ENCODE measurements at regions not wholly inside any gene's neighbourhood (a gene's known extent, or its start where the extent isn't known, plus 50 kb on each side); places are given as distances from the start of the nearest gene placed in this dataset.

DNA sequence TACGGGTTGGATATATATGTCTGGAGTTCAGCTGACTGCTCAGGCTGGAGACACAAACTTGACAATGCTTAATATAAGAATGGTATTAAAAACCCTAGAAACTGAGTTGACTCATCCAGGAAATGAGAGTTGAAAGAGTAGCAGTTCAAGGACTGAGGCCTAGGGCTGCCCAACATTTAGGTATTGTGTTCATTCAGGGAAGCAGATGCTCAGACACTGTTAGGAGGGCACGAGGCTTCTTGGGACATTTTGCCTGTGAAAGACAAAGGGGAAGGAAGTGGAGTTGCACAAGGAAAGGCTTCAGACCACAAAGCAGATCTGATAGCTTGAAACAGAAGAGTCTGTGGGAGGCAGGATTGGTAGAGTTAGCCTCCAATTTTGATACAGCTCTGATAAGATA lies 52.0 kb upstream of the HS3ST1 start:
- TF ChIP-seq NRF1 (IDR thresholded peaks at IDR 0.05; ENCODE audit: low read depth, low read length), result no peak
- TF ChIP-seq, protein P1, sequence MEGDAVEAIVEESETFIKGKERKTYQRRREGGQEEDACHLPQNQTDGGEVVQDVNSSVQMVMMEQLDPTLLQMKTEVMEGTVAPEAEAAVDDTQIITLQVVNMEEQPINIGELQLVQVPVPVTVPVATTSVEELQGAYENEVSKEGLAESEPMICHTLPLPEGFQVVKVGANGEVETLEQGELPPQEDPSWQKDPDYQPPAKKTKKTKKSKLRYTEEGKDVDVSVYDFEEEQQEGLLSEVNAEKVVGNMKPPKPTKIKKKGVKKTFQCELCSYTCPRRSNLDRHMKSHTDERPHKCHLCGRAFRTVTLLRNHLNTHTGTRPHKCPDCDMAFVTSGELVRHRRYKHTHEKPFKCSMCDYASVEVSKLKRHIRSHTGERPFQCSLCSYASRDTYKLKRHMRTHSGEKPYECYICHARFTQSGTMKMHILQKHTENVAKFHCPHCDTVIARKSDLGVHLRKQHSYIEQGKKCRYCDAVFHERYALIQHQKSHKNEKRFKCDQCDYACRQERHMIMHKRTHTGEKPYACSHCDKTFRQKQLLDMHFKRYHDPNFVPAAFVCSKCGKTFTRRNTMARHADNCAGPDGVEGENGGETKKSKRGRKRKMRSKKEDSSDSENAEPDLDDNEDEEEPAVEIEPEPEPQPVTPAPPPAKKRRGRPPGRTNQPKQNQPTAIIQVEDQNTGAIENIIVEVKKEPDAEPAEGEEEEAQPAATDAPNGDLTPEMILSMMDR (IDR thresholded peaks at IDR 0.05; ENCODE audit: control extremely low read depth in 1 of 3, insufficient read depth in 1 of 3, low read depth in 1 of 3, low read length in 3 of 3), result no peak
- no peak for TF ChIP-seq EGR1 (IDR thresholded peaks at IDR 0.05; ENCODE audit: borderline replicate concordance, low read depth, low read length)
- no peak for TF ChIP-seq EZH2 (IDR thresholded peaks at IDR 0.05; ENCODE audit: low read depth, low read length, severe bottlenecking)
- TF ChIP-seq KDM1A (IDR thresholded peaks at IDR 0.05; ENCODE audit: borderline replicate concordance, low read length), result no peak
- no peak for TF ChIP-seq EP300 (IDR thresholded peaks at IDR 0.05; ENCODE audit: borderline replicate concordance in 1 of 2, low read depth in 2 of 2, low read length in 2 of 2)
- TF ChIP-seq ASH2L (IDR thresholded peaks at IDR 0.05; ENCODE audit: low read length), result no peak
- no peak for TF ChIP-seq CHD2 (IDR thresholded peaks at IDR 0.05; ENCODE audit: low read length)
- TF ChIP-seq SAP30 (IDR thresholded peaks at IDR 0.05; ENCODE audit: insufficient read depth, insufficient replicate concordance, low read length), result no peak
- TF ChIP-seq TAF7 (optimal IDR thresholded peaks at IDR 0.05; ENCODE audit: borderline replicate concordance, low read depth, low read length), result no peak
- no peak for TF ChIP-seq POLR2AphosphoS5 (IDR thresholded peaks at IDR 0.05; ENCODE audit: low read depth, low read length)
- no peak for TF ChIP-seq SIRT6 (IDR thresholded peaks at IDR 0.05; ENCODE audit: low read length)
